ENCODE measurements at regions not wholly inside any gene's neighbourhood (a gene's known extent, or its start where the extent isn't known, plus 50 kb on each side); places are given as distances from the start of the nearest gene placed in this dataset.
"Not testable (repeated sequence)": the region's sequence is repeated elsewhere in the genome, so short reads cannot be mapped to it uniquely, and the experiment has no call there.

- no peaks in the 10 kb centered on the region for H3K36me3 ChIP-seq
- no peak for DNase-seq
- no peaks in the 10 kb centered on the region for H3K27me3 ChIP-seq (replicated peaks in 1 of 7)
- WGBS, 5 donors, result 83 to 93% (median 86%) methylated on average over 3 of the region's 3 CpGs
- TF ChIP-seq CTCF (IDR thresholded peaks at IDR 0.05 in 8 of 11, conservative IDR thresholded peaks at IDR 0.05 in 3 of 11) (no peak), POLR2AphosphoS5 (IDR thresholded peaks at IDR 0.05) (no peak), POLR2A (IDR thresholded peaks at IDR 0.05) (no peak)
- H3K27ac ChIP-seq, result no peak overlapping the region
- no peaks in the 10 kb centered on the region for H3K4me1 ChIP-seq
- intact Hi-C loops (cut with DNase I; ENCODE audit: low total_unique reads), result no loop called here
- no peaks in the 10 kb centered on the region for H3K9me3 ChIP-seq
- H3K4me3 ChIP-seq, result no peak overlapping the region
These were observed 150.9 kb downstream of the POLR1F start for GRCh38 chr7:19557726-19558465.

GRCh38 chr7:19554581-19554980, 154.3 kb downstream of the POLR1F start:
- Histone ChIP-seq H3K27me3 (replicated peaks in 1 of 7) (no peaks in the 10 kb centered on the region), H3K36me3 (no peaks in the 10 kb centered on the region), H3K4me1 (no peaks in the 10 kb centered on the region), H3K27ac (no peak overlapping the region), H3K4me3 (no peak overlapping the region), H3K9me3 (peaks cover 0 to 5% (median 0%) of the 10 kb centered on the region in 8 donors)
- TF ChIP-seq POLR2AphosphoS5 (IDR thresholded peaks at IDR 0.05) (no peak), CTCF (IDR thresholded peaks at IDR 0.05 in 8 of 11, conservative IDR thresholded peaks at IDR 0.05 in 3 of 11) (no peak)
- intact Hi-C loops (cut with DNase I; ENCODE audit: low total_unique reads), result no loop called here
- DNase-seq, result no peak

- 58 to 81% (median 67%) methylated on average over 2 of the region's 2 CpGs for WGBS, 5 donors
- peaks cover 0 to 10% (median 0%) of the 10 kb centered on the region in 8 donors for H3K9me3 ChIP-seq
These were observed 156.3 kb downstream of the POLR1F start for GRCh38 chr7:19552576-19552975.

GRCh38 chr7:19549246-19549645, 159.6 kb downstream of the POLR1F start:
- H3K27ac ChIP-seq; H3K4me3 ChIP-seq; H3K4me1 ChIP-seq; DNase-seq; intact Hi-C loops (cut with DNase I; ENCODE audit: low total_unique reads); H3K36me3 ChIP-seq; H3K27me3 ChIP-seq (replicated peaks in 1 of 7): not testable (repeated sequence)
- peaks cover 0 to 29% (median 13%) of the 10 kb centered on the region in 8 donors for H3K9me3 ChIP-seq
- WGBS, 5 donors, result 26 to 50% (median 32%) methylated on average over 4 to 5 of the region's 5 CpGs

More at GRCh38 chr7:19552576-19552975, 156.3 kb downstream of the POLR1F start:
- Histone ChIP-seq H3K4me1 (no peaks in the 10 kb centered on the region), H3K27ac (no peak overlapping the region), H3K4me3 (no peak overlapping the region), H3K27me3 (replicated peaks in 1 of 7) (no peaks in the 10 kb centered on the region), H3K36me3 (no peaks in the 10 kb centered on the region)
- DNase-seq, result no peak
- intact Hi-C loops (cut with DNase I; ENCODE audit: low total_unique reads), result no loop called here
- TF ChIP-seq POLR2A (IDR thresholded peaks at IDR 0.05) (no peak), CTCF (IDR thresholded peaks at IDR 0.05 in 8 of 11, conservative IDR thresholded peaks at IDR 0.05 in 3 of 11) (no peak), POLR2AphosphoS5 (IDR thresholded peaks at IDR 0.05) (no peak)
